MM.1S (cell line): ENCODE measurements at regions not wholly inside any gene's neighbourhood (a gene's known extent, or its start where the extent isn't known, plus 50 kb on each side); places are given as distances from the start of the nearest gene placed in this dataset.

Source experiments
- DNase-seq: peaks from one replicate; pipeline ENCODE4 v3.0.0-alpha.2; 2015
- H2AFZ ChIP-seq: fragments of 300-600 bp; sonication (generic); 2 replicates; pipeline ENCODE4 v1.6.0; 2016; ENCODE audit warnings: antibody characterized with exemption, low read length
- H3F3A ChIP-seq: fragments of 300-600 bp; sonication (generic); 2 replicates; pipeline ENCODE4 v1.6.1; 2016; ENCODE audit warnings: mild to moderate bottlenecking, antibody characterized with exemption, low read length, moderate library complexity, mixed read lengths; ENCODE audit not compliant: insufficient read depth
- H3K27ac ChIP-seq: fragments of 300-600 bp; sonication (generic); 2 replicates; pipeline ENCODE4 v1.5.1; 2016; ENCODE audit warnings: mild to moderate bottlenecking, low read length
- H3K27me3 ChIP-seq: fragments of 300-600 bp; sonication (generic); replicated peaks from 2 replicates; pipeline ENCODE4 v1.6.0; 2016; ENCODE audit warnings: low read length; ENCODE audit not compliant: insufficient read depth
- H3K36me3 ChIP-seq: fragments of 300-600 bp; sonication (generic); replicated peaks from 2 replicates; pipeline ENCODE4 v1.6.1; 2016; ENCODE audit warnings: mild to moderate bottlenecking, low read length, mixed read lengths; ENCODE audit not compliant: insufficient read depth
- H3K4me1 ChIP-seq: fragments of 300-600 bp; sonication (generic); 2 replicates; pipeline ENCODE4 v1.6.1; 2016; ENCODE audit warnings: low read length, mixed read lengths
- H3K4me2 ChIP-seq: fragments of 300-600 bp; sonication (generic); 2 replicates; pipeline ENCODE4 v1.6.0; 2016; ENCODE audit warnings: low read depth, low read length
- H3K4me3 ChIP-seq: fragments of 300-600 bp; sonication (generic); 2 replicates; pipeline ENCODE4 v1.5.1; 2016; ENCODE audit warnings: low read length, mixed read lengths
- H3K79me2 ChIP-seq: fragments of 300-600 bp; sonication (generic); 2 replicates; pipeline ENCODE4 v1.6.1; 2016; ENCODE audit warnings: mixed run types, low read length, mixed read lengths
- H3K9ac ChIP-seq: fragments of 300-600 bp; sonication (generic); 2 replicates; pipeline ENCODE4 v1.6.1; 2016; ENCODE audit warnings: low read length, mixed read lengths
- H3K9me2 ChIP-seq: fragments of 300-600 bp; sonication (generic); replicated peaks from 2 replicates; pipeline ENCODE4 v1.6.1; 2016; ENCODE audit warnings: mild to moderate bottlenecking, low read length, mixed read lengths; ENCODE audit not compliant: insufficient read depth
- H3K9me3 ChIP-seq: fragments of 300-600 bp; sonication (generic); replicated peaks from 2 replicates; pipeline ENCODE4 v1.6.1; 2016; ENCODE audit warnings: mild to moderate bottlenecking, low read length, mixed read lengths; ENCODE audit not compliant: insufficient read depth
- H4K20me1 ChIP-seq: fragments of 300-600 bp; sonication (generic); 2 replicates; pipeline ENCODE4 v1.6.1; 2016; ENCODE audit warnings: mild to moderate bottlenecking, low read length, moderate library complexity, mixed read lengths; ENCODE audit not compliant: insufficient read depth
- CTCF ChIP-seq: fragments of 300-600 bp; sonication (generic); IDR thresholded peaks from 2 replicates; pipeline ENCODE4 v1.5.1; 2016; ENCODE audit warnings: antibody characterized with exemption, low read length, mixed read lengths
- EZH2 ChIP-seq: fragments of 300-600 bp; sonication (generic); optimal IDR thresholded peaks from 2 replicates; pipeline ENCODE3; 2017; ENCODE audit warnings: low read depth, mild to moderate bottlenecking, antibody characterized with exemption, low read length, mixed read lengths
- EZH2phosphoT487 ChIP-seq: fragments of 300-600 bp; sonication (generic); IDR thresholded peaks from 2 replicates; pipeline ENCODE4 v1.6.1; 2018; ENCODE audit warnings: antibody characterized with exemption, low read length

- Histone ChIP-seq H3K27me3 (no peaks in the 10 kb centered on the region), H3K79me2 (no peaks in the 10 kb centered on the region), H3K9ac (no peak overlapping the region), H2AFZ (no peak overlapping the region), H3K4me3 (no peak overlapping the region), H3K4me1 (no peaks in the 10 kb centered on the region), H3K36me3 (no peaks in the 10 kb centered on the region), H3K9me3 (no peaks in the 10 kb centered on the region), H4K20me1 (no peaks in the 10 kb centered on the region), H3F3A (no peaks in the 10 kb centered on the region), H3K4me2 (no peak overlapping the region), H3K27ac (no peak overlapping the region), H3K9me2 (no peaks in the 10 kb centered on the region)
- no peak for DNase-seq
- TF ChIP-seq EZH2phosphoT487: no peak
Observed at GRCh38 chr2:234661175-234661574, 164.3 kb upstream of the ARL4C start.

DNA sequence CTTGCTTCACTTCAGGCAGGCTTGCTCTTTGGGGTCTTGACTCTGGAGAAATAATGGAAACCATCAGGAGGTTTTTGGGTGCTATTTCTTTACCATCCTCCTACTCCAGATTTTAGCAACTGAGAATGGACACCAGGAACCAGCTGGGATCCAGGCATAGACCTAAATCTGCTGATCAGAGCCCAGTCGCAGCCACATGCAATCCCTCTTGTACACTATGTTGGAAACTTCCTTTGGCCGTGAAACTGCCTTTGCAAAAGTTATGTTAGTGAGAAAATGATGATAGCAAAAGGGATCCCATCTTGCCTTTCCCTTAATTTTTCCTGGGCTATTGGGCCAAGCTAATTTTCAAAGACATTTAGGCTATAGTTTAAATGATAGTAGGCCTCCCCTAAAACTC is 158.8 kb upstream of the ARL4C start:
- H3K9me3 ChIP-seq: no peaks in the 10 kb centered on the region
- H3K27me3 ChIP-seq: no peaks in the 10 kb centered on the region
- H3K4me1 ChIP-seq: no peaks in the 10 kb centered on the region
- H3K9me2 ChIP-seq: no peaks in the 10 kb centered on the region
- no peaks in the 10 kb centered on the region for H3K79me2 ChIP-seq
- H3K27ac ChIP-seq: no peak overlapping the region
- H3K4me2 ChIP-seq: no peak overlapping the region
- no peak overlapping the region for H3K4me3 ChIP-seq
- H3F3A ChIP-seq: no peaks in the 10 kb centered on the region
- no peaks in the 10 kb centered on the region for H3K36me3 ChIP-seq
- TF ChIP-seq EZH2phosphoT487 (no peak), EZH2 (no peak), CTCF (no peak)
- H2AFZ ChIP-seq: no peak overlapping the region
- no peaks in the 10 kb centered on the region for H4K20me1 ChIP-seq
- no peak for DNase-seq
- H3K9ac ChIP-seq: no peak overlapping the region

DNA sequence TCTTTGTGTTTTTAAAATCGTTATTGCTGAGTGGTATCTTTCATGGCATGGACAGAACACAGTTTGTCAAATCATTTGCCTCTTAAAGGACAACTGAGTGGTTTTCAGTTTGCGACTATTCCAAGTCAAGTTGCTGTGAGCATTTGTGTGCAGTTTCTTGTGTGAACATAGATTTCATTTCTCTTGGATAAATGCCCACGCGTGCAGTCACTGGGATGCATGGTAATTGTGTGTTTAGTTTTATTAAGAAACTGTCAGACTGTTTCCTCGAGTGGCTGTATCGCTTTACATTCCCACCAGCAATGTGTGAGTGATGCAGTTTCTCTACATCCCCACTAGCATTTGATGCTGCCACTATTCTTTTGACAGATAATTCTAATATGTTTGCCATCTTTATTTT is 154.0 kb upstream of the ARL4C start:
- no peaks in the 10 kb centered on the region for H3K9me3 ChIP-seq
- H3K4me3 ChIP-seq: no peak overlapping the region
- no peak overlapping the region for H3K27ac ChIP-seq
- no peak for TF ChIP-seq EZH2
- TF ChIP-seq CTCF: no peak
- no peak for TF ChIP-seq EZH2phosphoT487
- H3K9me2 ChIP-seq: no peaks in the 10 kb centered on the region
- no peak for DNase-seq
- no peak overlapping the region for H3K9ac ChIP-seq
- no peaks in the 10 kb centered on the region for H3K79me2 ChIP-seq
- no peak overlapping the region for H2AFZ ChIP-seq
- H3F3A ChIP-seq: no peaks in the 10 kb centered on the region
- no peak overlapping the region for H3K4me2 ChIP-seq
- H3K27me3 ChIP-seq: no peaks in the 10 kb centered on the region
- H3K4me1 ChIP-seq: no peaks in the 10 kb centered on the region
- H3K36me3 ChIP-seq: no peaks in the 10 kb centered on the region
- H4K20me1 ChIP-seq: no peaks in the 10 kb centered on the region

DNA sequence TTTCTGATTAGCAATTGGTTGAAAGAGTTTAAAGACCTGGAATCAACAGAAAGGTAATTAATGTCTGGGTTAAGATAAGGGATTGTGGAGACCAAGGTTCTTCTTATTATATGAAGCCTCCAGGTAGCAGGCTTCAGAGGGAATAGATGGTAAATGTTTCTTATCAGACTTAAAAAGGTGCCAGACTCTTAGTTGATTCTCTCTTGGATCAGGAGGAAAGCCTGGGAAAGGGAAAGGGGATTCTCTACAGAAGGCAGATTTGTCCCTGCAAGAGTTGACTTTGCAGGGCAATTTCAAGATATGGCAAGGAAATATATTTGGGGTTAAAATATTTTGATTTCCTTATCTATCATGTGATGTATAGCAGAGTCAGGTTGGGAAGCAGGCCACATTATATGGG is 153.1 kb upstream of the ARL4C start:
- no peak overlapping the region for H3K4me3 ChIP-seq
- H2AFZ ChIP-seq: no peak overlapping the region
- H4K20me1 ChIP-seq: no peaks in the 10 kb centered on the region
- H3K36me3 ChIP-seq: no peaks in the 10 kb centered on the region
- no peaks in the 10 kb centered on the region for H3K4me1 ChIP-seq
- no peak for DNase-seq
- H3K27ac ChIP-seq: no peak overlapping the region
- H3K9me3 ChIP-seq: no peaks in the 10 kb centered on the region
- H3K9ac ChIP-seq: no peak overlapping the region
- no peak overlapping the region for H3K4me2 ChIP-seq
- H3K79me2 ChIP-seq: no peaks in the 10 kb centered on the region
- H3K9me2 ChIP-seq: no peaks in the 10 kb centered on the region
- H3K27me3 ChIP-seq: no peaks in the 10 kb centered on the region
- TF ChIP-seq CTCF: no peak
- no peak for TF ChIP-seq EZH2
- TF ChIP-seq EZH2phosphoT487: no peak
- H3F3A ChIP-seq: no peaks in the 10 kb centered on the region
